K562 (cell line): ENCODE measurements at regions not wholly inside any gene's neighbourhood (a gene's known extent, or its start where the extent isn't known, plus 50 kb on each side); places are given as distances from the start of the nearest gene placed in this dataset.

ENCODE experiments used
- ATAC-seq: fragments of 200-7000 bp; cut with Tn5 transposase; 3 replicates; pipeline ENCODE4 v1.9.1; 2020; ENCODE audit warnings: moderate library complexity
- BruUV-seq: library from RNA; stranded (reverse); fragments of 400-500 nt; replicated peaks from 2 replicates; lab custom pipeline; 2021; lab: Mats Ljungman, UMichigan
- CTCF ChIA-PET: fragments of 300-600 bp; formaldehyde crosslinking; extraction: SDS; loops from one replicate; lab custom pipeline; 2021; ENCODE audit warnings: low intra/inter-chr PET ratio; lab: Yijun Ruan, JAX
- POLR2A ChIA-PET: fragments of 300-600, 350-650 bp; sonication (Branson Sonifier 250); formaldehyde crosslinking; extraction: SDS; loops from one replicate; lab custom pipeline; 2021; ENCODE audit warnings: antibody characterized with exemption, inconsistent platforms; lab: Yijun Ruan, JAX
- DNase-seq, 4 experiments: peaks; one replicate each; pipeline versions ENCODE4 v3.0.0 to v3.0.0-alpha.2; 2011 to 2018; ENCODE audit warnings: low spot score in 3 of 4, mixed read lengths in 3 of 4; ENCODE audit errors: extremely low read depth in 1 of 4
- FAIRE-seq: peaks from 2 replicates; lab custom pipeline; 2011; peaks lifted over from hg19 to GRCh38; lab: Jason Lieb, UNC
- H2AFZ ChIP-seq: 2 replicates; pipeline ENCODE4 v1.6.0; 2011; ENCODE audit warnings: low read depth, low read length, control low read depth, inconsistent platforms
- H3K27ac ChIP-seq: fragments of 200-600 bp; 3 replicates; pipeline ENCODE4 v1.8.0; 2011; ENCODE audit warnings: low read depth, mild to moderate bottlenecking, control low read depth, inconsistent platforms, low read length, moderate library complexity, mixed read lengths; ENCODE audit errors: extremely low read depth
- H3K27me3 ChIP-seq, 2 experiments: fragments of 300-600 bp in 1 of 2; 2 replicates in 1 of 2; 3 replicates in 1 of 2; pipeline versions ENCODE4 v1.6.0 to v1.8.0; 2011; ENCODE audit warnings: inconsistent platforms in 2 of 2, low read length in 2 of 2, mild to moderate bottlenecking in 1 of 2, mixed read lengths in 1 of 2, moderate library complexity in 1 of 2; ENCODE audit not compliant: control insufficient read depth in 2 of 2, insufficient read depth in 2 of 2
- H3K36me3 ChIP-seq: fragments of 300-600 bp; 3 replicates; pipeline ENCODE4 v1.8.0; 2011; ENCODE audit warnings: mild to moderate bottlenecking, low read length, inconsistent platforms; ENCODE audit not compliant: control insufficient read depth, insufficient read depth
- H3K4me1 ChIP-seq, 2 experiments: fragments of 200-600 bp in 1 of 2; replicated peaks in 1 of 2; 2 replicates in 1 of 2; 3 replicates in 1 of 2; pipeline versions ENCODE4 v1.5.1 to v1.8.0; 2011; ENCODE audit warnings: inconsistent platforms in 2 of 2, low read length in 2 of 2, mild to moderate bottlenecking in 1 of 2, mixed read lengths in 1 of 2, moderate library complexity in 1 of 2; ENCODE audit not compliant: control insufficient read depth in 2 of 2, insufficient read depth in 2 of 2
- H3K4me2 ChIP-seq: 2 replicates; pipeline ENCODE4 v1.6.1; 2011; ENCODE audit warnings: low read length, control low read depth, inconsistent platforms, mixed read lengths; ENCODE audit not compliant: insufficient read depth
- H3K4me3 ChIP-seq: fragments of 200-600 bp; sonication (generic), shearing (Covaris generic); 2 replicates; pipeline ENCODE4 v1.5.1; 2016; ENCODE audit warnings: control low read depth, inconsistent platforms
- H3K79me2 ChIP-seq: fragments of 200-600 bp; 3 replicates; pipeline ENCODE4 v1.8.0; 2011; ENCODE audit warnings: low read length, inconsistent platforms; ENCODE audit not compliant: control insufficient read depth, insufficient read depth
- H3K9ac ChIP-seq, 2 experiments: 2 replicates each; pipeline versions ENCODE4 v1.6.0 to v1.6.1; 2011; ENCODE audit warnings: low read depth in 2 of 2, low read length in 2 of 2, control low read depth in 1 of 2, inconsistent platforms in 1 of 2, mild to moderate bottlenecking in 1 of 2, mixed read lengths in 1 of 2; ENCODE audit not compliant: insufficient read depth in 1 of 2
- H3K9me1 ChIP-seq: one replicate; pipeline ENCODE4 v1.6.0; 2011; ENCODE audit warnings: inconsistent platforms, mild to moderate bottlenecking, low read length, moderate library complexity; ENCODE audit not compliant: control insufficient read depth, insufficient read depth
- H3K9me3 ChIP-seq: replicated peaks from 2 replicates; pipeline ENCODE4 v1.5.1; 2011; ENCODE audit warnings: low read depth, low read length, inconsistent platforms; ENCODE audit not compliant: control insufficient read depth, insufficient read depth
- H4K20me1 ChIP-seq: replicated peaks from 2 replicates; pipeline ENCODE4 v1.6.1; 2011; ENCODE audit warnings: low read length, inconsistent platforms, mixed read lengths; ENCODE audit not compliant: control insufficient read depth, insufficient read depth
- DDX20 ChIP-seq: fragments of 450-650 bp; IDR thresholded peaks from 2 replicates; pipeline ENCODE4 v1.6.1; 2016; ENCODE audit warnings: missing genetic modification characterization, low read depth, mild to moderate bottlenecking, missing compliant biosample characterization, moderate library complexity
- HCFC1 ChIP-seq: IDR thresholded peaks from 2 replicates; pipeline ENCODE4 v1.6.1; 2012; ENCODE audit warnings: low read depth, low read length, improper control_type of control experiment
- HOXB6 ChIP-seq: fragments of 250-450 bp; sonication (Bioruptor Pico); IDR thresholded peaks from 2 replicates; pipeline ENCODE4 v1.5.1; 2022; ENCODE audit warnings: mild to moderate bottlenecking, borderline replicate concordance
- NR2C1 ChIP-seq, 2 experiments: fragments of 450-650 bp; IDR thresholded peaks; 2 replicates each; pipeline ENCODE4 v1.6.1; 2017; ENCODE audit warnings: mild to moderate bottlenecking in 2 of 2, antibody characterized with exemption in 1 of 2, inconsistent platforms in 1 of 2, missing compliant biosample characterization in 1 of 2, missing genetic modification characterization in 1 of 2
- RBM22 ChIP-seq: fragments of 200-400 bp; formaldehyde crosslinking; IDR thresholded peaks from 2 replicates; pipeline ENCODE4 v1.6.1; 2018; ENCODE audit warnings: low read length, low read depth; ENCODE audit not compliant: poor library complexity, severe bottlenecking
- VEZF1 ChIP-seq: fragments of 200-800 bp; sonication (Bioruptor generic); IDR thresholded peaks from 2 replicates; pipeline ENCODE4 v1.6.1; 2017; ENCODE audit warnings: missing genetic modification characterization, missing compliant biosample characterization
- ZNF311 ChIP-seq: fragments of 250-450 bp; sonication (Bioruptor Pico); IDR thresholded peaks from 2 replicates; pipeline ENCODE4 v1.4.0; 2020; ENCODE audit warnings: mild to moderate bottlenecking, moderate library complexity
- ZNF551 ChIP-seq: fragments of 250-450 bp; sonication (Bioruptor Pico); IDR thresholded peaks from 2 replicates; pipeline ENCODE4 v1.5.0; 2021; ENCODE audit warnings: mild to moderate bottlenecking, moderate library complexity
- ZZZ3 ChIP-seq: fragments of 450-650 bp; IDR thresholded peaks from 2 replicates; pipeline ENCODE4 v1.6.1; 2016; ENCODE audit warnings: antibody characterized with exemption, mild to moderate bottlenecking, moderate library complexity
- WGBS: fragments of 100-300 bp; shearing (Covaris generic); methylation state at CpG from one replicate; pipeline ENCODE4 v1.1.6; 2016; ENCODE audit warnings: low coverage, mixed read lengths; ENCODE audit not compliant: insufficient coverage; ENCODE audit errors: missing lambda C conversion rate; 5-methylcytosine and 5-hydroxymethylcytosine counted together
- in situ Hi-C: fragments of 300-500 bp; cut with MboI; formaldehyde crosslinking; loops from 4 replicates; pipeline ENCODE4 v1.15.0; 2018; ENCODE audit warnings: inconsistent platforms, mixed read lengths
- intact Hi-C: fragments of 100-400 bp; cut with micrococcal nuclease; formaldehyde crosslinking; loops from 2 replicates; pipeline ENCODE4 v1.14.2; 2022

GRCh38 chr4:25585901-25586523 lies 69.6 kb upstream of the SLC34A2 start:
- H3K36me3 ChIP-seq: no peaks in the 10 kb centered on the region
- no peaks in the 10 kb centered on the region for H3K79me2 ChIP-seq
- H4K20me1 ChIP-seq: 0 out of 2 replicates have a peak, but pooled peaks cover 3% of the 10 kb centered on the region
- no peak overlapping the region for H3K4me3 ChIP-seq
- FAIRE-seq (no peak), ATAC-seq (no peak), DNase-seq (no peak)
- no peaks in the 10 kb centered on the region for H3K4me1 ChIP-seq
- 0% methylated on average over 7 of the region's 9 CpGs for WGBS
- no peak overlapping the region for H3K9ac ChIP-seq
- CTCF ChIA-PET: no interaction called here
- H3K27ac ChIP-seq: no peak overlapping the region
- no peak overlapping the region for H2AFZ ChIP-seq
- POLR2A ChIA-PET: interaction anchor here (0.6 kb wide), 1 partner anchor 888 kb away, joined by 4 read pairs; no protein-coding TSS in a partner anchor
- in situ Hi-C loops: no loop called here
- BruUV-seq: no TSS peak
- TF ChIP-seq HCFC1 (no peak), DDX20 (tag) (no peak), VEZF1 (CRISPR knock-in tag) (no peak), ZNF551 (no peak), ZNF311 (no peak), HOXB6 (CRISPR knock-in tag) (no peak), RBM22 (no peak), NR2C1 (IDR thresholded peaks at IDR 0.05) (no peak), NR2C1 (tag; IDR thresholded peaks at IDR 0.05) (no peak), ZZZ3 (no peak)
- H3K4me2 ChIP-seq: no peak overlapping the region
- no peaks in the 10 kb centered on the region for H3K9me3 ChIP-seq
- H3K27me3 ChIP-seq: peaks cover 5 to 23% of the 10 kb centered on the region in 2 experiments; a peak in 4 of 5 replicates
- H3K9me1 ChIP-seq: no peaks in the 10 kb centered on the region
- intact Hi-C loops: no loop called here
